Suprapubic skin (tissue), 4 donors: ENCODE measurements at regions not wholly inside any gene's neighbourhood (a gene's known extent, or its start where the extent isn't known, plus 50 kb on each side); places are given as distances from the start of the nearest gene placed in this dataset.

Experiments used
- DNase-seq, 2 donors: peaks; one replicate each; pipeline ENCODE4 v3.0.0-alpha.2; 2019; ENCODE audit warnings: low spot score in 2 of 2
- H3K27ac ChIP-seq: fragments of 200-600 bp; sonication (generic); one replicate; pipeline ENCODE4 v1.5.1; 2019
- H3K27me3 ChIP-seq: fragments of 200-600 bp; sonication (generic); one replicate; pipeline ENCODE4 v1.5.1; 2019
- H3K36me3 ChIP-seq: fragments of 200-600 bp; sonication (generic); one replicate; pipeline ENCODE4 v1.5.1; 2019
- H3K4me1 ChIP-seq: fragments of 200-600 bp; sonication (generic); one replicate; pipeline ENCODE4 v1.5.1; 2019
- H3K4me3 ChIP-seq: fragments of 200-600 bp; sonication (generic); one replicate; pipeline ENCODE4 v1.5.1; 2019; ENCODE audit warnings: mild to moderate bottlenecking
- H3K9me3 ChIP-seq: fragments of 200-600 bp; sonication (generic); one replicate; pipeline ENCODE4 v1.5.1; 2019
- CTCF ChIP-seq, 2 donors: fragments of 200-600 bp in 1 of 2; fragments of 450-650 bp in 1 of 2; sonication (generic) in 1 of 2; IDR thresholded peaks; one replicate each; pipeline ENCODE4 v1.5.1; 2016 to 2019; ENCODE audit warnings: antibody characterized with exemption in 2 of 2, mild to moderate bottlenecking in 1 of 2, moderate library complexity in 1 of 2
- EP300 ChIP-seq: sonication (generic); formaldehyde crosslinking; IDR thresholded peaks from one replicate; pipeline ENCODE4 v1.6.1; 2017; ENCODE audit warnings: antibody characterized with exemption
- POLR2A ChIP-seq, 2 donors: fragments of 450-650 bp; IDR thresholded peaks; one replicate each; pipeline ENCODE4 v1.6.1; 2017; ENCODE audit warnings: antibody characterized with exemption in 2 of 2, mild to moderate bottlenecking in 2 of 2, moderate library complexity in 2 of 2
- POLR2AphosphoS5 ChIP-seq, 3 donors: sonication (generic); formaldehyde crosslinking; IDR thresholded peaks; one replicate each; pipeline ENCODE4 v1.6.1; 2017; ENCODE audit warnings: antibody characterized with exemption in 3 of 3
- WGBS: methylation state at CpG from one replicate; pipeline ENCODE4 v1.1.5; 2018; 5-methylcytosine and 5-hydroxymethylcytosine counted together

- no peak for TF ChIP-seq POLR2A (IDR thresholded peaks at IDR 0.05)
- no peak for TF ChIP-seq POLR2AphosphoS5 (IDR thresholded peaks at IDR 0.05)
- TF ChIP-seq CTCF (IDR thresholded peaks at IDR 0.05): no peak
- TF ChIP-seq EP300: no peak
- Histone ChIP-seq H3K4me3 (no peak overlapping the region), H3K9me3 (no peaks in the 10 kb centered on the region), H3K27me3 (no peaks in the 10 kb centered on the region), H3K27ac (no peak overlapping the region), H3K4me1 (no peaks in the 10 kb centered on the region), H3K36me3 (no peaks in the 10 kb centered on the region)
- WGBS: 78% methylated on average over 5 of the region's 6 CpGs
- DNase-seq: no peak
Observed at GRCh38 chr3:145266368-145266767, 894.6 kb downstream of the PLOD2 start.

GRCh38 chr3:145269106-145269505 is 891.9 kb downstream of the PLOD2 start:
- H3K27ac ChIP-seq: no peak overlapping the region
- 97% methylated on average over 3 of the region's 3 CpGs for WGBS
- no peaks in the 10 kb centered on the region for H3K9me3 ChIP-seq
- no peaks in the 10 kb centered on the region for H3K36me3 ChIP-seq
- H3K4me3 ChIP-seq: no peak overlapping the region
- no peaks in the 10 kb centered on the region for H3K27me3 ChIP-seq
- TF ChIP-seq POLR2AphosphoS5 (IDR thresholded peaks at IDR 0.05): no peak
- TF ChIP-seq CTCF (IDR thresholded peaks at IDR 0.05): no peak
- TF ChIP-seq POLR2A (IDR thresholded peaks at IDR 0.05): no peak
- no peak for TF ChIP-seq EP300
- no peaks in the 10 kb centered on the region for H3K4me1 ChIP-seq
- no peak for DNase-seq

- Histone ChIP-seq H3K4me1 (no peaks in the 10 kb centered on the region), H3K27ac (no peak overlapping the region), H3K9me3 (peaks cover 10% of the 10 kb centered on the region), H3K36me3 (no peaks in the 10 kb centered on the region), H3K27me3 (no peaks in the 10 kb centered on the region), H3K4me3 (no peak overlapping the region)
- no peak for TF ChIP-seq CTCF (IDR thresholded peaks at IDR 0.05)
- no peak for TF ChIP-seq EP300
- no peak for TF ChIP-seq POLR2A (IDR thresholded peaks at IDR 0.05)
- no peak for DNase-seq
- WGBS: 42% methylated on average over 3 of the region's 3 CpGs
Observed at GRCh38 chr3:145272684-145273083, 888.3 kb downstream of the PLOD2 start.

- DNase-seq: no peak
- Histone ChIP-seq H3K27me3 (no peaks in the 10 kb centered on the region), H3K4me1 (no peaks in the 10 kb centered on the region), H3K36me3 (no peaks in the 10 kb centered on the region), H3K4me3 (no peak overlapping the region), H3K9me3 (no peaks in the 10 kb centered on the region), H3K27ac (no peak overlapping the region)
- 90% methylated on average over 2 of the region's 2 CpGs for WGBS
- TF ChIP-seq POLR2A (IDR thresholded peaks at IDR 0.05) (no peak), POLR2AphosphoS5 (IDR thresholded peaks at IDR 0.05) (no peak), EP300 (no peak)
Observed at GRCh38 chr3:145282505-145282904, 878.5 kb downstream of the PLOD2 start.

- Histone ChIP-seq H3K27me3 (no peaks in the 10 kb centered on the region), H3K9me3 (no peaks in the 10 kb centered on the region), H3K4me1 (no peaks in the 10 kb centered on the region), H3K4me3 (no peak overlapping the region), H3K36me3 (no peaks in the 10 kb centered on the region), H3K27ac (no peak overlapping the region)
- 97% methylated on average over 1 of the region's 1 CpG for WGBS
- no peak for DNase-seq
- no peak for TF ChIP-seq POLR2A (IDR thresholded peaks at IDR 0.05)
- TF ChIP-seq POLR2AphosphoS5 (IDR thresholded peaks at IDR 0.05): no peak
- TF ChIP-seq CTCF (IDR thresholded peaks at IDR 0.05): no peak
- TF ChIP-seq EP300: no peak
Observed at GRCh38 chr3:145286937-145287336, 874.0 kb downstream of the PLOD2 start.

GRCh38 chr3:145290010-145290409 is 871.0 kb downstream of the PLOD2 start:
- Histone ChIP-seq H3K27ac (no peak overlapping the region), H3K36me3 (no peaks in the 10 kb centered on the region), H3K4me1 (no peaks in the 10 kb centered on the region), H3K27me3 (no peaks in the 10 kb centered on the region), H3K4me3 (no peak overlapping the region), H3K9me3 (no peaks in the 10 kb centered on the region)
- WGBS: 81% methylated on average over 1 of the region's 1 CpG
- no peak for DNase-seq
- TF ChIP-seq EP300 (no peak), CTCF (IDR thresholded peaks at IDR 0.05) (no peak), POLR2A (IDR thresholded peaks at IDR 0.05) (no peak), POLR2AphosphoS5 (IDR thresholded peaks at IDR 0.05) (no peak)
